Renal cortex interstitium (tissue), 11 donors: ENCODE measurements at regions not wholly inside any gene's neighbourhood (a gene's known extent, or its start where the extent isn't known, plus 50 kb on each side); places are given as distances from the start of the nearest gene placed in this dataset.
"Not testable (repeated sequence)": the region's sequence is repeated elsewhere in the genome, so short reads cannot be mapped to it uniquely, and the experiment has no call there.

Source experiments
- DNase-seq, 11 donors: peaks; one replicate each; pipeline ENCODE4 v3.0.0-alpha.2; 2013; ENCODE audit warnings: low read depth in 9 of 11, low spot score in 4 of 11; ENCODE audit errors: extremely low read depth in 1 of 11

- no peak for DNase-seq
These were observed 312.0 kb upstream of the GLI3 start for GRCh38 chr7:42548816-42549611.

- DNase-seq, result no peak
These were observed 308.2 kb upstream of the GLI3 start for GRCh38 chr7:42545049-42545724.

GRCh38 chr7:42543953-42544352, 306.9 kb upstream of the GLI3 start:
- DNase-seq, result no peak

- DNase-seq, result not testable (repeated sequence)
These were observed 305.4 kb upstream of the GLI3 start for GRCh38 chr7:42542446-42542845.

- no peak for DNase-seq
These were observed 297.4 kb upstream of the GLI3 start for GRCh38 chr7:42534441-42534840.

- DNase-seq, result no peak
These were observed 290.0 kb upstream of the GLI3 start for GRCh38 chr7:42527004-42527403.

GRCh38 chr7:42522227-42522991, 285.4 kb upstream of the GLI3 start:
- DNase-seq, result no peak

GRCh38 chr7:42511027-42511426, 274.0 kb upstream of the GLI3 start:
- no peak for DNase-seq

- no peak for DNase-seq
These were observed 269.1 kb upstream of the GLI3 start for GRCh38 chr7:42506097-42506496.

GRCh38 chr7:42502022-42502421, 265.0 kb upstream of the GLI3 start:
- DNase-seq, result no peak

GRCh38 chr7:42495256-42495655, 258.2 kb upstream of the GLI3 start:
- DNase-seq, result no peak

GRCh38 chr7:42494736-42495135, 257.7 kb upstream of the GLI3 start:
- DNase-seq, result no peak

- DNase-seq, result no peak
These were observed 257.2 kb upstream of the GLI3 start for GRCh38 chr7:42494199-42494710.

- DNase-seq, result peak in 10 of 11 donors; percentile 47 to 73 (median 60)
These were observed 256.6 kb upstream of the GLI3 start for GRCh38 chr7:42493436-42494198.

GRCh38 chr7:42492920-42493319, 255.9 kb upstream of the GLI3 start:
- DNase-seq, result no peak

- DNase-seq, result no peak
These were observed 254.1 kb upstream of the GLI3 start for GRCh38 chr7:42491106-42491505.

GRCh38 chr7:42489299-42489698, 252.3 kb upstream of the GLI3 start:
- no peak for DNase-seq

- no peak for DNase-seq
These were observed 248.3 kb upstream of the GLI3 start for GRCh38 chr7:42485301-42485766.

- no peak for DNase-seq
These were observed 246.9 kb upstream of the GLI3 start for GRCh38 chr7:42483886-42484285.
